ENCODE measurements at regions not wholly inside any gene's neighbourhood (a gene's known extent, or its start where the extent isn't known, plus 50 kb on each side); places are given as distances from the start of the nearest gene placed in this dataset.

DNA sequence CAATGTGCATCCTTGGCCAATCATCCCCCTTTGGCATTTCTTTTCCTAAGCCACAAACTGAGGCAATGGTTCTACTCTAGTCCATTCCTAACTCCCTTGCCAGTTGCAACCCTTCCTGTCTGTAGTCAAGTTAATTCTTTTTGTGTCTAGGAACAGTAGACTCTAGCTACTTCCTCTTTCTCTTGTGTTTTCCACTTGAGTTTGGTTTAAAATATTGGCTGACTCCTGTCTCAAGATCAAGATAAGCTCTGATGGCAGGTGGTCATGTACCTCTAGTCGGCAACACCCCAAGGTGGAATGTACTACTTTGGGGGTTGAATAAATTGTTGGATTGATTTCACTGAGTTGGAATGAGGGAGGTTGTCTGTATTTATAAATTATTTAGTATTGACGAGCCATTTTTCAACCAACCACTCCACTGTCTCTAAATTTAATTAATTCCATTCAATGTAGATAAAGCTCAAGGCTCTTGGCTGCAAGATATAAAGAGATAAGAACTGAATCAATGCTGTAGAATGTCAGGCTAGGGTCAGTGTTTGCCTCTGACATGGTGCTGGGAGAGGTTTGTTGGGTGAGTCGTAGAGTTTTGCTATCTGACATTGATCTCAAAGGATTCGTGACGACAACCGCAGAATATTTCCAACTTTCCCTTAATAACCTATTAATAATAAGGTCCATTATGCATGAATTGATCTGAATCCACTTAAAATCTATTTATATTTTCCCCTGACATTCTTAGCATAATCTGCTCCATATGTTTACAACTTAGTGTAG lies 188.7 kb upstream of the APCDD1 start:
- TF ChIP-seq, protein P1, sequence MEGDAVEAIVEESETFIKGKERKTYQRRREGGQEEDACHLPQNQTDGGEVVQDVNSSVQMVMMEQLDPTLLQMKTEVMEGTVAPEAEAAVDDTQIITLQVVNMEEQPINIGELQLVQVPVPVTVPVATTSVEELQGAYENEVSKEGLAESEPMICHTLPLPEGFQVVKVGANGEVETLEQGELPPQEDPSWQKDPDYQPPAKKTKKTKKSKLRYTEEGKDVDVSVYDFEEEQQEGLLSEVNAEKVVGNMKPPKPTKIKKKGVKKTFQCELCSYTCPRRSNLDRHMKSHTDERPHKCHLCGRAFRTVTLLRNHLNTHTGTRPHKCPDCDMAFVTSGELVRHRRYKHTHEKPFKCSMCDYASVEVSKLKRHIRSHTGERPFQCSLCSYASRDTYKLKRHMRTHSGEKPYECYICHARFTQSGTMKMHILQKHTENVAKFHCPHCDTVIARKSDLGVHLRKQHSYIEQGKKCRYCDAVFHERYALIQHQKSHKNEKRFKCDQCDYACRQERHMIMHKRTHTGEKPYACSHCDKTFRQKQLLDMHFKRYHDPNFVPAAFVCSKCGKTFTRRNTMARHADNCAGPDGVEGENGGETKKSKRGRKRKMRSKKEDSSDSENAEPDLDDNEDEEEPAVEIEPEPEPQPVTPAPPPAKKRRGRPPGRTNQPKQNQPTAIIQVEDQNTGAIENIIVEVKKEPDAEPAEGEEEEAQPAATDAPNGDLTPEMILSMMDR (conservative IDR thresholded peaks at IDR 0.05; ENCODE audit: low read depth in 2 of 2): no peak
- TF ChIP-seq EZH2 (IDR thresholded peaks at IDR 0.05; ENCODE audit: low read depth, unreplicated experiment): no peak
- TF ChIP-seq, protein P2, sequence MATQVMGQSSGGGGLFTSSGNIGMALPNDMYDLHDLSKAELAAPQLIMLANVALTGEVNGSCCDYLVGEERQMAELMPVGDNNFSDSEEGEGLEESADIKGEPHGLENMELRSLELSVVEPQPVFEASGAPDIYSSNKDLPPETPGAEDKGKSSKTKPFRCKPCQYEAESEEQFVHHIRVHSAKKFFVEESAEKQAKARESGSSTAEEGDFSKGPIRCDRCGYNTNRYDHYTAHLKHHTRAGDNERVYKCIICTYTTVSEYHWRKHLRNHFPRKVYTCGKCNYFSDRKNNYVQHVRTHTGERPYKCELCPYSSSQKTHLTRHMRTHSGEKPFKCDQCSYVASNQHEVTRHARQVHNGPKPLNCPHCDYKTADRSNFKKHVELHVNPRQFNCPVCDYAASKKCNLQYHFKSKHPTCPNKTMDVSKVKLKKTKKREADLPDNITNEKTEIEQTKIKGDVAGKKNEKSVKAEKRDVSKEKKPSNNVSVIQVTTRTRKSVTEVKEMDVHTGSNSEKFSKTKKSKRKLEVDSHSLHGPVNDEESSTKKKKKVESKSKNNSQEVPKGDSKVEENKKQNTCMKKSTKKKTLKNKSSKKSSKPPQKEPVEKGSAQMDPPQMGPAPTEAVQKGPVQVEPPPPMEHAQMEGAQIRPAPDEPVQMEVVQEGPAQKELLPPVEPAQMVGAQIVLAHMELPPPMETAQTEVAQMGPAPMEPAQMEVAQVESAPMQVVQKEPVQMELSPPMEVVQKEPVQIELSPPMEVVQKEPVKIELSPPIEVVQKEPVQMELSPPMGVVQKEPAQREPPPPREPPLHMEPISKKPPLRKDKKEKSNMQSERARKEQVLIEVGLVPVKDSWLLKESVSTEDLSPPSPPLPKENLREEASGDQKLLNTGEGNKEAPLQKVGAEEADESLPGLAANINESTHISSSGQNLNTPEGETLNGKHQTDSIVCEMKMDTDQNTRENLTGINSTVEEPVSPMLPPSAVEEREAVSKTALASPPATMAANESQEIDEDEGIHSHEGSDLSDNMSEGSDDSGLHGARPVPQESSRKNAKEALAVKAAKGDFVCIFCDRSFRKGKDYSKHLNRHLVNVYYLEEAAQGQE (IDR thresholded peaks at IDR 0.05; ENCODE audit: unreplicated experiment): no peak
- no peak for TF ChIP-seq POLR2AphosphoS5 (IDR thresholded peaks at IDR 0.05; ENCODE audit: low read depth)
